B cell (primary cell): ENCODE measurements at regions not wholly inside any gene's neighbourhood (a gene's known extent, or its start where the extent isn't known, plus 50 kb on each side); places are given as distances from the start of the nearest gene placed in this dataset.

Experiments used
- ATAC-seq: fragments of 200-7000 bp; cut with Tn5 transposase; one replicate; pipeline ENCODE4 v1.10.0; 2021; ENCODE audit warnings: low read depth, mild to moderate bottlenecking, moderate number of reproducible peaks, moderate library complexity
- CTCF ChIA-PET: fragments of 350-600 bp; sonication (Branson Sonifier 250); formaldehyde crosslinking; loops from one replicate; lab custom pipeline; 2021; ENCODE audit warnings: antibody characterized with exemption, inconsistent platforms; lab: Charles Lee
- POLR2A ChIA-PET: fragments of 350-600 bp; sonication (Branson Sonifier 250); formaldehyde crosslinking; loops from one replicate; lab custom pipeline; 2021; ENCODE audit warnings: antibody characterized with exemption; lab: Charles Lee
- DNase-seq: peaks from one replicate; pipeline ENCODE4 v3.0.0; 2013
- H2AFZ ChIP-seq: 2 replicates; pipeline ENCODE4 v1.6.1; 2012; ENCODE audit warnings: mild to moderate bottlenecking, low read depth, low read length; ENCODE audit not compliant: insufficient read depth, poor library complexity, severe bottlenecking
- H3K27ac ChIP-seq, 2 donors: 1 replicate in 1 of 2; 2 replicates in 1 of 2; pipeline ENCODE4 v1.5.1; 2012 to 2013; ENCODE audit warnings: low read length in 2 of 2, mild to moderate bottlenecking in 2 of 2, moderate library complexity in 1 of 2
- H3K27me3 ChIP-seq, 4 experiments: fragments of 200-600 bp in 1 of 4; sonication (generic) in 1 of 4; replicated peaks in 1 of 4; 1 replicate in 2 of 4; 2 replicates in 2 of 4; pipeline versions ENCODE4 v1.6.1 to v1.7.0; 2013 to 2016; ENCODE audit warnings: low read length in 3 of 4, mild to moderate bottlenecking in 2 of 4, mixed read lengths in 1 of 4, moderate library complexity in 1 of 4; ENCODE audit not compliant: insufficient read depth in 4 of 4, control insufficient read depth in 3 of 4; ENCODE audit errors: control extremely low read depth in 1 of 4
- H3K36me3 ChIP-seq, 2 experiments: replicated peaks in 1 of 2; 1 replicate in 1 of 2; 2 replicates in 1 of 2; pipeline versions ENCODE4 v1.6.1 to v1.7.1; 2013; ENCODE audit warnings: low read length in 1 of 2; ENCODE audit not compliant: insufficient read depth in 2 of 2, control insufficient read depth in 1 of 2; ENCODE audit errors: control extremely low read depth in 1 of 2, extremely low read depth in 1 of 2
- H3K4me1 ChIP-seq, 2 donors: fragments of 200-600 bp in 1 of 2; sonication (generic) in 1 of 2; 1 replicate in 1 of 2; 2 replicates in 1 of 2; pipeline versions ENCODE4 v1.5.1 to v1.6.1; 2013 to 2017; ENCODE audit warnings: low read length in 2 of 2; ENCODE audit not compliant: control insufficient read depth in 2 of 2, insufficient read depth in 2 of 2
- H3K4me2 ChIP-seq: replicated peaks from 2 replicates; pipeline ENCODE3; 2012; ENCODE audit warnings: mild to moderate bottlenecking, low read depth, low read length; ENCODE audit not compliant: poor library complexity, severe bottlenecking
- H3K4me3 ChIP-seq, 5 experiments: fragments of 200-600 bp in 1 of 5; sonication (generic) in 1 of 5; 1 replicate in 3 of 5; 2 replicates in 2 of 5; pipeline versions ENCODE4 v1.5.1 to v1.7.0; 2011 to 2016; ENCODE audit warnings: low read length in 4 of 5, mild to moderate bottlenecking in 4 of 5, low read depth in 2 of 5, control low read depth in 1 of 5, moderate library complexity in 1 of 5; ENCODE audit not compliant: insufficient read depth in 1 of 5; ENCODE audit errors: control extremely low read depth in 1 of 5, extremely low read depth in 1 of 5
- H3K79me2 ChIP-seq: fragments of 200-600 bp; sonication (generic); one replicate; pipeline ENCODE4 v1.6.0; 2016; ENCODE audit warnings: low read length; ENCODE audit not compliant: control insufficient read depth, insufficient read depth
- H3K9ac ChIP-seq: fragments of 200-600 bp; sonication (generic); 2 replicates; pipeline ENCODE4 v1.6.1; 2017; ENCODE audit warnings: mild to moderate bottlenecking, low read length, moderate library complexity
- H3K9me3 ChIP-seq, 3 donors: one replicate each; pipeline versions ENCODE4 v1.6.1 to v1.7.1; 2013; ENCODE audit warnings: low read length in 2 of 3; ENCODE audit not compliant: control insufficient read depth in 2 of 3, insufficient read depth in 1 of 3; ENCODE audit errors: control extremely low read depth in 1 of 3
- H4K20me1 ChIP-seq: 2 replicates; pipeline ENCODE4 v1.6.0; 2012; ENCODE audit warnings: mild to moderate bottlenecking, low read length; ENCODE audit not compliant: insufficient read depth, control insufficient read depth, poor library complexity, severe bottlenecking
- H3K27ac Mint-ChIP-seq: one replicate; pipeline ENCODE4 v1.8.0; 2021; ENCODE audit warnings: mixed read lengths
- H3K27me3 Mint-ChIP-seq: one replicate; pipeline ENCODE4 v1.8.0; 2021; ENCODE audit warnings: mixed read lengths
- H3K4me1 Mint-ChIP-seq: one replicate; pipeline ENCODE4 v1.8.0; 2021; ENCODE audit warnings: mixed read lengths
- H3K4me3 Mint-ChIP-seq: one replicate; pipeline ENCODE4 v1.8.0; 2021; ENCODE audit warnings: mixed read lengths
- H3K9me3 Mint-ChIP-seq: one replicate; pipeline ENCODE4 v1.8.0; 2022; ENCODE audit warnings: mixed read lengths; ENCODE audit not compliant: insufficient read depth
- CTCF ChIP-seq: fragments of 200-600 bp; IDR thresholded peaks from one replicate; pipeline ENCODE4 v1.8.0; 2022; ENCODE audit warnings: antibody characterized with exemption, mild to moderate bottlenecking
- EZH2 ChIP-seq: IDR thresholded peaks from 2 replicates; pipeline ENCODE4 v1.6.1; 2012; ENCODE audit warnings: borderline replicate concordance, low read depth, mild to moderate bottlenecking, moderate library complexity, low read length; ENCODE audit not compliant: insufficient read depth, poor library complexity, severe bottlenecking
- WGBS: methylation state at CpG from one replicate; pipeline ENCODE4 v1.1.5; 2013; ENCODE audit warnings: missing lambda C conversion rate; ENCODE audit not compliant: insufficient coverage; 5-methylcytosine and 5-hydroxymethylcytosine counted together
- intact Hi-C: fragments of 100-400 bp; cut with micrococcal nuclease; formaldehyde crosslinking; loops from one replicate; pipeline ENCODE4 v1.10.0; 2022

DNA sequence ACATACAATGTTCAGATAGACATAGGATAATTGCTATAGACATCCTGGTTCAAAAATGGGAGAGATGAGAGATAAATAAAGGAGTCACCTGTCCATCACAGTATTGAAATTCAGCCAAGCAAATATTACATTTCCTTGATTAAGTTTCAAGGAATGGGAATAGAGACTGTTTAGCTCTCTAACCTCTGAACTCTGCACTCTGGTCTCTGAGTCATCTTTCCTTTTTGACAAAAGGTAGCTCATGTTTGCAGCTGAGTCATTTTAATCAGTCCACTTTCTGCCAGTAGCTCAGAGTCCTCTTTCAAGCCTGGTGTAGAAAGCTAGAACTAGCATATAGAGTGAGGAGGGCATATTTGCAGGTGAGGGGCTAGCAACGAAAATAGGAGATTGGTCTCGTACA is 51.4 kb upstream of the GJA8 start:
- Histone ChIP-seq H3K79me2 (no peaks in the 10 kb centered on the region), H3K4me1 (no peaks in the 10 kb centered on the region), H3K4me2 (no peak overlapping the region), H2AFZ (no peak overlapping the region), H3K4me3 (no peak overlapping the region), H3K9me3 (no peaks in the 10 kb centered on the region), H4K20me1 (no peaks in the 10 kb centered on the region), H3K9ac (no peak overlapping the region), H3K27me3 (peaks cover 0 to 9% (median 2%) of the 10 kb centered on the region in 4 experiments), H3K27ac (no peak overlapping the region), H3K36me3 (no peaks in the 10 kb centered on the region)
- H3K9me3 Mint-ChIP-seq, result no peaks in the 10 kb centered on the region
- no peaks in the 10 kb centered on the region for H3K4me1 Mint-ChIP-seq
- WGBS, result no CpG with 5 or more reads among the region's 2 CpGs
- ChIA-PET CTCF (interaction anchor here (1.2 kb wide), 1 partner anchor 41 kb away, joined by 5 read pairs; no protein-coding TSS in a partner anchor), POLR2A (no interaction called here)
- TF ChIP-seq EZH2, result no peak
- TF ChIP-seq CTCF, result no peak
- peaks cover 29% of the 10 kb centered on the region for H3K27me3 Mint-ChIP-seq
- H3K27ac Mint-ChIP-seq, result no peak overlapping the region
- ATAC-seq, result no peak
- no peak for DNase-seq
- H3K4me3 Mint-ChIP-seq, result no peak overlapping the region
- intact Hi-C loops, result no loop called here

DNA sequence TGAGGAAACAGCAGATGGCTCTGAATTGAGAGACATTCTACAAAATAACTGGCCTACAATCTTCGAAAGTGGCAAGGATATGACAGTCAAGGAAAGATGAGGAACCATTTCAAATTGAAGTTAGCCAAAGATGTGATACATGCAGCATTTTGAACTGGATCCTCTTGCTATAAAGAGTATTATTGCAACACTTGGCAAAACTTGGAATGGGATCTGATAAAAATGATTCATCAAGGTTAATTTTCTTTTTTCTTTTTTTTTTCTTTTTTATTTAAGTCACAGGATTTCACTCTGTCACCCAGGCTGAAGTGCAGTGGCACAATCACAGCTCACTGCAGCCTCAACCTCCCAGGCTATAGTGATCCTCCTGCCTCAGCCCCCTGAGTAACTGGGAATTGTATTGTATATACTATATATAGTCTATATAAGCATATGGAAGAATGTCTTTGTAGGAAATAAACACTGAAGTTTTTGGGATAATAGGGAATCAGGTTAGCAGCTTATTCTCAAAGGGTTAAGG is 49.8 kb upstream of the GJA8 start:
- DNase-seq (no peak), ATAC-seq (no peak)
- no peak overlapping the region for H3K4me3 ChIP-seq
- H3K9ac ChIP-seq, result no peak overlapping the region
- ChIA-PET POLR2A (interaction anchor here (0.6 kb wide), 1 partner anchor 22 kb away, joined by 5 read pairs; no protein-coding TSS in a partner anchor), CTCF (no interaction called here)
- H3K79me2 ChIP-seq, result no peaks in the 10 kb centered on the region
- intact Hi-C loops, result no loop called here
- Mint-ChIP-seq H3K27ac (no peak overlapping the region), H3K4me3 (no peak overlapping the region), H3K27me3 (peaks cover 28% of the 10 kb centered on the region), H3K9me3 (no peaks in the 10 kb centered on the region), H3K4me1 (no peaks in the 10 kb centered on the region)
- H4K20me1 ChIP-seq, result no peaks in the 10 kb centered on the region
- H3K4me1 ChIP-seq, result no peaks in the 10 kb centered on the region
- no peak overlapping the region for H3K27ac ChIP-seq
- no peak overlapping the region for H2AFZ ChIP-seq
- no peak overlapping the region for H3K4me2 ChIP-seq
- no peaks in the 10 kb centered on the region for H3K9me3 ChIP-seq
- no CpG with 5 or more reads among the region's 1 CpG for WGBS
- no peaks in the 10 kb centered on the region for H3K36me3 ChIP-seq
- peaks cover 0 to 9% (median 2%) of the 10 kb centered on the region in 4 experiments for H3K27me3 ChIP-seq
- TF ChIP-seq CTCF (no peak), EZH2 (no peak)
